HG02938 (cell line): ENCODE measurements at regions not wholly inside any gene's neighbourhood (a gene's known extent, or its start where the extent isn't known, plus 50 kb on each side); places are given as distances from the start of the nearest gene placed in this dataset.

Source experiments
- ATAC-seq: cut with Tn5 transposase; IDR thresholded peaks from one replicate; pipeline ENCODE4 v1.9.1; 2021; ENCODE audit warnings: mild to moderate bottlenecking, moderate library complexity; ENCODE audit not compliant: unreplicated experiment

DNA sequence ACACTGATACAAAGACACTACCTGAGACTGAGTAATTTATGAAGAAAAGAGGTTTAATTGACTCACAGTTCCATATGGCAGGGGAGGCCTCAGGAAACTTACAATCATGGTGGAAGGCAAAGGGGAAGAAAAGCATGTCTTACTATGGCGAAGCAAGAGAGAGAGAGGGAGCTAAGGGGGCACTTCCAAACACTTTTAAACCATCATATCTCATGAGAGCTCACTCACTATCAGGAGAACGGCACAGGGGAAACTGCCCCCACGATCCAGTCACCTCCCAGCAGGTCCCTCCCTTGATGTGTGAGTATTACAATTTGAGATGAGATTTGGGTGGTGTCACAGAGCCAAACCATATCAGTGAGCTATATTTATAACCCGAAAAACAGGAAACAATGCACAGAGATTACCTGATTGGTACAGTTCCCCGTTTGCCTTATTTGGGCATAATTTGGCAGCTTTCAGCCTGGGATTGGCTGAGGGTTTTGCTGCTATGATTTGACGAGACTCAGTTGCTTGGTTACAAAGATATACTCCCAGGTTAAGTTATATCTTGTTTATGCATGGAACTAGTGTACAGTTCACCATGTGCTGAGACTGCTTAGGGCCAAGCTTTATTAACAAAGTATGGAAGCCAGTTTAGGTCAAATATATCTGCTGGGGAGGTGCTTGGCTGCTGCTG, 184.2 kb downstream of the NR2F2 start:
- no peak for ATAC-seq

DNA sequence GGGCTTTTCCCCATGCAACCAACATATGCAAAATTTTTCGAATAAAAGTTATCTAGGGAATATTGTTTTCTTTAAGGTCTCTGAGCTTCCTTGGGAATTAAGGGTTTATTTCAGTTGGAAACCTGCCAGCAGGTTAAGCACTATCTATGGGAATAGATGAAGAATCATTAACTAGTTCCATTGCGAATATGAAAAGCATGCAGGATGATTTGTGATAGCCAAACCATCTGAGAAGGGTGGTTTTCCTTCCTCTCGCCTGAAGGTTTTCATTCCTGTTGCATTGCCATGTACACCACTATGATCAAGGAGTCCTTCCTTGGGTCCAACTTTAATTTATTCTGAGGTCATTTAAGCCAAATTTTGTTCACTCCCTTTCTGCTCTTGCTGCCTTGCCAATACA, 184.9 kb downstream of the NR2F2 start:
- no peak for ATAC-seq

- ATAC-seq: no peak
Observed at GRCh38 chr15:96521386-96521785, 190.9 kb downstream of the NR2F2 start.

GRCh38 chr15:96524676-96525417, 194.3 kb downstream of the NR2F2 start:
- ATAC-seq: no peak

DNA sequence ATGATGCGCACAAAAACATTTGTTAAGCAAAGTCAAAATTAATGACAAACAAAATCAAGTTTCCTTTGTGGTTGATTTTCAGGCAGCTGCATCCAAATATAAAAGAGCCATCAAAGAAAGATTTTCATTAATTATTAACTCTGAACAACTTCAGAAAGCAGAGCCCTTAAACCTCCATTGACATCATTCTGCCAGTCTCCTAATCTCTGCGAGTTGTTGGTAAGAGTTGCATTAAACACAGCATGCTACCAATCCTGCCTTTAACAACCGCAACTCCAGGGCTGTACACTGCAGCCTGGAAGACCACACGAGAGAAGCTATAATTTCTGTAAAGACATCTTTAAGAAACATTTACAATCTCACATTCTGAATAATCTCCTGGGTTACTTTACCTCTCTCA, 204.6 kb downstream of the NR2F2 start:
- ATAC-seq: no peak

DNA sequence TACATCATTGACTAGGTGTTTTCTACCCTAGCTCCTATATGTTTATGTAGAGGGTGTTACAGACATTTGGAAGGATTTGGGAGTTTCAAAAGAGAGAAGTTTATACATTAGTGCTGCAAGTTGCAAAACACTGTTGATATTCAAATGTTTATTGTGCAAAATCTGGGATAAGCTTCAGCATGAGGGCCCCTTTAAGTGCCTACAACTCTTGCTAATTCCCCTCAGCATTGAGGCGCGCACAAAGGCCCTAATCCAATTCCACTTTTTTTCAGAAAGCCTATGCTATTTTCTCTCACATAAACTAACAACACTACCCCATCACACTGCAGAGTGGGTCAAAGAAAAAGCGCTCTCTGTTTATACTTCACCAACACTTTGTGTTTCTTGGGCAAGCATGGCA, 208.0 kb downstream of the NR2F2 start:
- ATAC-seq: no peak

DNA sequence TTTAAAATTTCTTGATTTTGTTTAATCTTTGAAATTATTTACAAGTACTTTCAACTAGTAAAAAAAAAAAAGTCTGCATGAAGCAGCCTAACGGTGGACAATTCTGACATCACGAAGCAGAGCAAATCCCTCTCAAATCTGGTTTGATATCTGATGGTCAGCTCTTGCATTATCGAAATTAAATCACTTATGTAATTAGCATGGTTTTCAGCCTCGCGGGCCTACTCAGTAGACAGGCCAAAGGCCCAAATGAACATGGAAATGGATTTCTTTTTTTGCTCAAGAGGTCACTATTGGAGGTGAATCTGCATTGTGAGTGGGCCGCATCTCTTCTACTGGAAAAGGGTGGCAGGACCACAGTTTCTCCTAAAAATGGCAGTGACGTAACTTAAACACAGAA, 209.8 kb downstream of the NR2F2 start:
- no peak for ATAC-seq

DNA sequence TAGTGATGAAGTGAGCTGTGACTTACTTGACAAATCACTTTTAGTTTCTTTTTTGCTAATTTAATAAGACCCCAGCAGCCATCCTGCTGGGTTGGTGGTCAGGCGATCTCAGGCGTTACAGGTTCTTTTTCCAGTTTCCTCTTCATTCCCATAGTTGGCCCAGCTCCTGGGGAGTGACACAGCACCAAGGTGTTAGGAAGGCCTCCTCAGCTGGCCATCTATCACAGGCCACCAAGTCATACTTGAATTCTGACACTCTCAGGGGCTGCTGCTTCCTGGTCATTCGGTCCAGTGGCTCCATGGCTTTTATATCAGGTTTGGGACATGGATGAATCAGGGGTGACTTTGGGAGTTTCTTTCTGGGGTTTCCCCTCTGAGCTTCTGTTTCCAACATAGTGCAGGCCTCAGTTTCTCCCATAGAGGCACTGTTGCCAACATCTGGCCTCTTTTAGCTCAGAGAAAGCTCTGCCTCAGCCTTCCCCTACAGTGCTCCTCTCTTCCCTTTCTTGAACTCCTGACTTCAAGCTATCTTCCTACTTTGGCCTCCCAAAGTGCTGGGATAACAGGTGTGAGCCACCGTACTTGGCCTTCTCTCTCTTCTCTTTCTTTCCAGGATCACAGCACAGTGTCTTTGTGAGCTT, 211.8 kb downstream of the NR2F2 start:
- ATAC-seq: no peak

DNA sequence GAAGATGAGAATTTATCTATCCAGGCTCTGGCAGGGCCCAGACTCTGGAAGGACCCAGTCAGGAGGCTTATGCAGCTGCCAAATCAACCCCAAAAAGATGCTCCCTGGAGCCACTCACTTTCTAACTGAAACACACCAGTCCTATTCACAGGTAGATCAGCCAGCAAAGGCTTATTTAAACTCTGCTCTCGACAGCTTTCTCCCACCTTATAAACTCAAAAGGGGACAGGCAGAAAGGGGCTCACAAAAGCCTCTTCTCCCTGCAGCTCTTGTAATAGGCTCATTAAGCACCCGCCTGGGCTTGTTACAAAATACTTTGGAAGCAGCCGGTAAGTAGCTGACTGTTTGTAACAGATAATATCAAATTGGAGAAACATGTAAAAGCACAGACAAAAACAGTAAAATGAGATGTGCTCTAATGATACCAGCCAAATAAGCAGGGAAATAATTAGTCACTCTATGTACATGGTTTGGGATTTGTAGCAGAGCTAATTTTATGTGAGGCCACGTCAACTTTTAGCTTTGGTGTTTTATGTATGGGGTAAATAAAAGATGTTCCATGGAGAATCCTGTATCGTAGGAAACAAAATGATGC, 213.8 kb downstream of the NR2F2 start:
- no peak for ATAC-seq

GRCh38 chr15:96549136-96549535, 218.6 kb downstream of the NR2F2 start:
- no peak for ATAC-seq

DNA sequence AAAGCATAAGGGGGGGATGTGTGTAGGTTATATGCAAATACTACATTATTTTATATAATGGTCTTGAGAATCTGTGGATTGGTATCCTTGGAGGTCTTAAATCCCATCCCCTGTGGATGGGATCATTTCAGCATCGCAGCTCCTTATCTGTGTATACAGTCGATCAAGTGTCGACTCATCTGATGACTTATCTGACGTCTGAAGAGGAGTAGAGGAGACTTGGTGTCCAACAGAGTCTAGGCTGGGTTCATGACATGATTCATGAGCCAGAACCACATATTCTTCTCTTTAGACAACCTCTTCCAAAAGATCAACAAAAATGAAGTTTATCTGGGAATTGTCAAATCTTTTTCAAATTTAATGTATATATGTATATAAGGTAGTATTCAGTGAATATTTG, 220.7 kb downstream of the NR2F2 start:
- ATAC-seq: no peak

- no peak for ATAC-seq
Observed at GRCh38 chr15:96551722-96552121, 221.2 kb downstream of the NR2F2 start.

DNA sequence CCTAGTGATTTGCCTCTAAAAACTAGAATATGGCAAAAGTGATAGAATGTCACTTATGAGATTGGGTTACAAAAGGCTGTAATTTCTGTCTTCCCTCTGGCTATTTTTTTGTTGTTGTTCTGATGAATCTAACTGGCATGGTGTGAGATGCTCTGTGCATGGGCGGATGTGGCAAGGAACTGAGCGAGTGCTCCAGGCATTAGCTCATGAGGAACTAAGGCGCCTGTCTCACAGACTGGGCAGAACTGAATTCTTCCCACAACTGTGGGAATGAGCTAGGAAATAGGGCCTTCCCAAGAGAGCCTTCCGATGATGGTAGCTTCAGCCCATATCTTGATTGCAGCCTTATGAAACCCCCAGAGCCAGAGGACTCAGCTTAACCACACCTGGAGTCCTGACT, 222.5 kb downstream of the NR2F2 start:
- ATAC-seq: no peak

GRCh38 chr15:96553451-96553850, 223.0 kb downstream of the NR2F2 start:
- ATAC-seq: no peak

GRCh38 chr15:96553931-96554330, 223.4 kb downstream of the NR2F2 start:
- no peak for ATAC-seq

DNA sequence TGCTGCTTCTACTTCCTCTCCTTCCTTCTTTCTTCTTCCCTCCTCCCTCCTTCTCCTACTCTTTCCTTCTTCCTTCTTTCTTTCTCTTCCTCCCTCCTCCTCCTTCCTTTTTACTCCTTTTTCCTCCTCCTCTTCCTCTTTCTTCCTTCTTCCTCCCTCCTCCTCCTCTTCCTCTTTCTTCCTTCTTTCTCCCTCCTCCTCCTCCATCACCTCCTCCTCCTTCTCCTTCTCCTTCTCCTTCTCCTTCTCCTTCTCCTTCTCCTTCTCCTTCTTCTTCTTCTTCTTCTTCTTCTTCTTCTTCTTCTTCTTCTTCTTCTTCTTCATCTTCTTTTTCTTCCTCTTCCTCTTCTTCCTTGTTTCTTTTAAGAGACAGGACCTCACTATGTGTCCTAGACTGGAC, 224.0 kb downstream of the NR2F2 start:
- no peak for ATAC-seq

DNA sequence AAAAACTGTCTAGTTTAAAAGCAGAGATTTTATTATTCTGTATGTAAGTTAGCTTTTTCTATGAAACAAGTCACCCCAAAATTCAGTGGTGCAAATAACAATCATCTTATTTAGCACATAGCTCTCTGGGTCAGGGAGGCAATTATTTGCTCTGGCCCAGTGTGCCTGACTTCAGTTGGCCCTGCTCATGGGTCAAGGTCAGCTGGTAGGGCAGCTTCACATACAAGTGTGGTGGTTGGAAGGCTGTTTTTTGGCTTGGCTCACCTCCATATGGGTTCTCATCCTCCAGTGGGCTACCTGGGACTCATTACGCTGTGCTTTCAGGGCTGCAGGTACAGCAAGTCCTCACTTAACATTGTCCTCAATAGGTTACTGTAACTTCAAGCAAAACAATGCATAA, 228.6 kb downstream of the NR2F2 start:
- no peak for ATAC-seq

DNA sequence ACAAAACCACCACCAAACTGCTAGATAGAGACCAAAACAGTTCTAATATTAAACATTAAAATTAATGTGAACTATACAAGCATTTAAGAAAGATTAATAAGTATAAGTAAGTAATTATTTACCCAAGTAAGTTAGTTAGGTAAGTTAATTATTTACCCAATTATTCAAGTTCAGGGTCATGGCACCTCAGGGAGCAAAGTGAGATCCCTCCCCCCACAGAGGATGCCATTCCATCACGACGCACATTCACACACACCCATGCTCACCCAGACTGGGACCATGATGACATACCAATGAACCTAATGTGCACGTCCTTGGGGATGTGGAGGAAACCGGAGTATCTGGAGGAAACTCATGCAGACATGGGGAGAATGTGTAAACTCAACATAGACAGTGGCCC, 229.1 kb downstream of the NR2F2 start:
- ATAC-seq: no peak

DNA sequence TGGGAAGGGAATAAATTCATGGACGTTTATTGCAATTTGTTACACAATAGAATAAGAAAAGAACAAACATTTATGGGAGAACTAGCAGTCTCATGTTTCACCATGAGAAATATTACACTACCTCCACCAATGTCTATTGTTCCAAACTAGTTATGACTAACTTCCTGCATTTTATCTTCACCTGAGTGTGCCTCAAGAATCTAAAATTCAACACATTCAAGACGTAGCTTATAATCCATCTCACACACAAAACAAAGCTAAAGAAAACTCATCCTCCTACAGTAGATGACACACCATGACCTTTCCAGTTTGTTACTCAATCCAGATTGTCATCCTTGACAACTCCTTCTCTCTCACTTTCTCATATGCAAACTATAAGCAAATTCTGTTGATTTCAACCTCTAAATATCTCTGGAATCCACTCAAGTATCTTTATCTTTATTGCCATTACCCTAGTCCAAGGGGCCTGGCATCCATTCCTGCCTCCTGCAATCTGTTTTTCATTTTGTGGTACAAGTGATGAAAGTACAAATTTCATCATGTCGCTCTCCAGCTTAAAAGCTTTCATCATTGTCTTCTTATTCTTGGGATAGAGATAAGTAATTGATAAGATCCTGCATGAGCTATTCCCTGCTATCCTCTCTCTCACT, 229.9 kb downstream of the NR2F2 start:
- ATAC-seq: no peak

- ATAC-seq: no peak
Observed at GRCh38 chr15:96561593-96561992, 231.1 kb downstream of the NR2F2 start.

DNA sequence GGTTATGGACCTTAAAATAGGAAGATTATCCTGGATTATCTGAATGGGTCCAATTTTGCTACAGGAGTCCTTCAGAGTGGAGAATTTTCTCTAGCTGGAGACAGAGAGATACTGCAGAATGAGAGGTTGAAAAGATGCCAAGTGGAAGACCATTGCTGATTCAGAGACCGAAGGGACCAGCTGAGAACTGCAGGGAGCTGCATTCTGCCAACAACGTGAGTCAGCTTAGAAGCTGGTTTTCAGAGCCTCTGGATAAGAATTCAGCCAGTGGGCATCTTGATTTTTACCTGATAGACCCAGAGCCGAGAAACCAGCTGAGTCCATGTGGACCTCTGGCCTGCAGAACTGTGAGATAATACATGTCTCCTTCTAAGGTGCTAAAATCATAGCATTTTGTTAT, 234.0 kb downstream of the NR2F2 start:
- no peak for ATAC-seq
